ENCODE measurements at regions not wholly inside any gene's neighbourhood (a gene's known extent, or its start where the extent isn't known, plus 50 kb on each side); places are given as distances from the start of the nearest gene placed in this dataset.

DNA sequence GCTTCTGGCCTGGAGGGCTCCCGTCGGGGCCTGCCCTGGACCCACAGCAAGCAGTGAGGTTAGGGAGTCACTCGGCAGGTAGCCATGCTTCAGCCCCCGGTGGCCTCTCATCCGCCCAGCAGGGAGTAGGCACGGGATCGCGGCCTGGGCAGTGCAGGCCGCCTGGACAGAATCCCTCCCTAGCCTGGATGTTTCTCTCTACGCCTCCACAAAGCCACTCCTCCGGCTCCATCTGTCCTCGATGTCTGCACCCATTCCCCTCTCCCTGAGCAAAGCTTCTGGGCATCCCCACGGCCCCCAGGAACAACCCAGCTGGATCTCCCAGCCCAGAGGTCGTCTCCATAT, 145.2 kb downstream of the RBFOX3 start:
- TF ChIP-seq L3MBTL2 (conservative IDR thresholded peaks at IDR 0.05): no peak
- no peak for TF ChIP-seq ELF4 (IDR thresholded peaks at IDR 0.05)
- TF ChIP-seq SP1 (IDR thresholded peaks at IDR 0.05): no peak
- no peak for TF ChIP-seq HDGF (IDR thresholded peaks at IDR 0.05; ENCODE audit: borderline replicate concordance)
- no peak for TF ChIP-seq TARDBP (IDR thresholded peaks at IDR 0.05)
- no peak for TF ChIP-seq CTBP1 (IDR thresholded peaks at IDR 0.05; ENCODE audit: borderline replicate concordance)
- no peak for TF ChIP-seq FOXM1 (IDR thresholded peaks at IDR 0.05; ENCODE audit: borderline replicate concordance)
- no peak for TF ChIP-seq BHLHE40 (IDR thresholded peaks at IDR 0.05; ENCODE audit: borderline replicate concordance)
- TF ChIP-seq FOXA1 (IDR thresholded peaks at IDR 0.05): no peak
